ENCODE measurements at regions not wholly inside any gene's neighbourhood (a gene's known extent, or its start where the extent isn't known, plus 50 kb on each side); places are given as distances from the start of the nearest gene placed in this dataset.

DNA sequence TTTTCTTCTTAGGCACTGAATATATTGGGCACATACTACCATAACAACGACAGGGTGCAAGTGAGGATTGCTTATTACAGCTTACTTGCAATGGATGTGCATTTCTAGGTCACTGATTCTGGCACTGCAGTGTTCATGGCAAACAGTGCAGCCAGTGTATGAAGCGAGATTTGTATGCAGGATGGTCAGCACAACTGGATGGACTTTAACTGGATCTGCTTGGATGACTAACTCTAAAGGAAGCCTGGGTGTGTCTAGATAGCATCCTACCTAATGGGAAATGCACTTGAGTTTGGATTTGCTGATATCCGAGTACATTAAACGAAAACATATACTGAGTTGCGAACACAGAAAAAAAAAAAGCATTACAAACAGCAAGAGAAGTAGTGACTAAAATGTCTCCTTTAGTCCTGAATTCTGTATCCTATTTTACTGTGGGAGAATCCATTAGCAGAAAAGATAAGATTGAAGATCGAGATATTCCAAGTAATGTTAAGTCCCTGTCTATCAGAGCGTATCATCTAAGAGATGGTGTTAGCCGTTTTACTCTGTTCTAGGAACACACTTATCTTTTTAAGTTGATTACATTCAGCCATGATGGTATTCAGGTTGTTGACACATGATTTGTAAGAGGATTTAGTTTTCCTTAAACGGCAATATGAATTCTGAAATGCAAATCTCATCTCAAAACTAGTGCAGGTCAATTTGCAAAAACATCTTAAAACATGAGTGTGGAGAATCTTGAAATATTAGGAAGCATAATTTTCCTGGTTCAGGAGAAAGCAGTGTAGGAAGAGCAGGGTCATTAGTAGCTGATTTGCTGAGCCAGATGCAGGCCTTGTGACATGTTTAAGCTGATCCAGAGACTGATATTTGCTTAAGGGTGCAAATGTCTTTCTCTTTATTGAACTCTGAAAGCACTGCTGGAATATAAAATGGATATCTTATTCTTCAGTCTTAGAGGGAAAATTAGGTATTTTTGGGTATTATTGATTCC lies 142.6 kb upstream of the CPHXL start:
- TF ChIP-seq, protein P1, sequence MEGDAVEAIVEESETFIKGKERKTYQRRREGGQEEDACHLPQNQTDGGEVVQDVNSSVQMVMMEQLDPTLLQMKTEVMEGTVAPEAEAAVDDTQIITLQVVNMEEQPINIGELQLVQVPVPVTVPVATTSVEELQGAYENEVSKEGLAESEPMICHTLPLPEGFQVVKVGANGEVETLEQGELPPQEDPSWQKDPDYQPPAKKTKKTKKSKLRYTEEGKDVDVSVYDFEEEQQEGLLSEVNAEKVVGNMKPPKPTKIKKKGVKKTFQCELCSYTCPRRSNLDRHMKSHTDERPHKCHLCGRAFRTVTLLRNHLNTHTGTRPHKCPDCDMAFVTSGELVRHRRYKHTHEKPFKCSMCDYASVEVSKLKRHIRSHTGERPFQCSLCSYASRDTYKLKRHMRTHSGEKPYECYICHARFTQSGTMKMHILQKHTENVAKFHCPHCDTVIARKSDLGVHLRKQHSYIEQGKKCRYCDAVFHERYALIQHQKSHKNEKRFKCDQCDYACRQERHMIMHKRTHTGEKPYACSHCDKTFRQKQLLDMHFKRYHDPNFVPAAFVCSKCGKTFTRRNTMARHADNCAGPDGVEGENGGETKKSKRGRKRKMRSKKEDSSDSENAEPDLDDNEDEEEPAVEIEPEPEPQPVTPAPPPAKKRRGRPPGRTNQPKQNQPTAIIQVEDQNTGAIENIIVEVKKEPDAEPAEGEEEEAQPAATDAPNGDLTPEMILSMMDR (IDR thresholded peaks at IDR 0.05): no peak
- TF ChIP-seq POLR2A (IDR thresholded peaks at IDR 0.05): no peak
